Omental fat pad (tissue), 3 donors: ENCODE measurements at regions not wholly inside any gene's neighbourhood (a gene's known extent, or its start where the extent isn't known, plus 50 kb on each side); places are given as distances from the start of the nearest gene placed in this dataset.

Source experiments
- ATAC-seq: fragments of 150-250 bp; one replicate; pipeline ENCODE4 v1.9.1; 2016; ENCODE audit warnings: mild to moderate bottlenecking, moderate library complexity; ENCODE audit not compliant: low FRiP score
- DNase-seq: peaks from one replicate; pipeline ENCODE4 v3.0.0-alpha.2; 2019; ENCODE audit warnings: low spot score
- CTCF ChIP-seq, 3 donors: fragments of 450-650 bp; IDR thresholded peaks; one replicate each; pipeline ENCODE4 v1.5.1; 2016 to 2017; ENCODE audit warnings: antibody characterized with exemption in 3 of 3, mild to moderate bottlenecking in 3 of 3, moderate library complexity in 2 of 3

GRCh38 chr5:106380736-106381135, 1290.0 kb downstream of the EFNA5 start:
- no peak for TF ChIP-seq CTCF (IDR thresholded peaks at IDR 0.05)

GRCh38 chr5:106376522-106376921, 1294.2 kb downstream of the EFNA5 start:
- ATAC-seq (no peak), DNase-seq (no peak)
- TF ChIP-seq CTCF (IDR thresholded peaks at IDR 0.05): no peak

More at GRCh38 chr5:106380736-106381135, 1290.0 kb downstream of the EFNA5 start:
- ATAC-seq (no peak), DNase-seq (no peak)

GRCh38 chr5:106374956-106375355, 1295.8 kb downstream of the EFNA5 start:
- ATAC-seq: no peak
- no peak for TF ChIP-seq CTCF (IDR thresholded peaks at IDR 0.05)
- no peak for DNase-seq

- TF ChIP-seq CTCF (IDR thresholded peaks at IDR 0.05): no peak
- DNase-seq: no peak
- no peak for ATAC-seq
Measured at GRCh38 chr5:106368021-106368420, 1302.7 kb downstream of the EFNA5 start.

GRCh38 chr5:106367281-106367680, 1303.5 kb downstream of the EFNA5 start:
- ATAC-seq (no peak), DNase-seq (no peak)
- TF ChIP-seq CTCF (IDR thresholded peaks at IDR 0.05): no peak

- no peak for TF ChIP-seq CTCF (IDR thresholded peaks at IDR 0.05)
- no peak for ATAC-seq
- no peak for DNase-seq
Measured at GRCh38 chr5:106363578-106363977, 1307.2 kb downstream of the EFNA5 start.

- ATAC-seq: no peak
- TF ChIP-seq CTCF (IDR thresholded peaks at IDR 0.05): no peak
Measured at GRCh38 chr5:106361905-106362304, 1308.8 kb downstream of the EFNA5 start.

More at GRCh38 chr5:106361905-106362304, 1308.8 kb downstream of the EFNA5 start:
- no peak for DNase-seq
